ENCODE measurements at regions not wholly inside any gene's neighbourhood (a gene's known extent, or its start where the extent isn't known, plus 50 kb on each side); places are given as distances from the start of the nearest gene placed in this dataset.
"Not testable (repeated sequence)": the region's sequence is repeated elsewhere in the genome, so short reads cannot be mapped to it uniquely, and the experiment has no call there.

DNA sequence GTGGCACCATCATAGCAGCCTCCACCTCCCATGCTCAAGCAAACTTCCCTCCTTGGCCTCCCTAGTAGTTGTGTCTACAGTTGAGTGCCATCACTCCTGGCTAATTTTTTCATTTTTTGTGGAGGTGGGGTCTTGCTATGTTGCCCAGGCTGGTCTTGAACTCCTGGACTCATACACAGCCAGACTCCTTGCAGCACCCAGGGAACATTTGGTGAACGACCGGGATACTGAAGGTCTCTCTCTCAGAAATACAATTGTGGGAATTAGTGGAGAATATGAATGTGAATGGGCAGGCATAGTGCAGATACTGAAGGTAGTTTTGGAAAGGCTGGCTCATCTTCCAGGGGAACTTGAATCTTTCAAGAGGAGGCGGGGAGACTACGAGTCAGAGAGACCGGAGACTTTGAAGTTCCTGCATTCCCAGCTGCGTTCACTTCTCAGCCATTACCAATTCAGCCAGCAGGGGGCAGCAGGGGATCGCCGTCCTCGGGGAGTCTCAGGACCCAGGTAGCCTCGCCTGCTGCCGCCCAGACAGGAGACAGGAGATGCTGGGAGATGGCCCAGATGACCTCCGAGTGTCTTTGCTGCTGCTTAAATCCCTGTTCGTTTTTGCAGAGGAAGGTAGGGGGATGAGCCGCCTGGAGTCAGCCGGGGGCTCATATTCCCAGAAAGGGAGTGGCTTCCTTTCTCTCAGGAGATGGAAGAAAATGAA lies 68.6 kb downstream of the HAPSTR1 start:
- Histone ChIP-seq H3K4me3 (ENCODE audit: low read length, poor library complexity, severe bottlenecking) (no peak overlapping the region), H3K79me2 (ENCODE audit: insufficient read depth, low read length) (no peaks in the 10 kb centered on the region), H3K9ac (ENCODE audit: low read depth, low read length, poor library complexity, severe bottlenecking) (no peak overlapping the region), H3K36me3 (ENCODE audit: insufficient read depth, low read length) (no peaks in the 10 kb centered on the region), H3K4me2 (ENCODE audit: low read depth, low read length, poor library complexity, severe bottlenecking) (no peak overlapping the region), H3K27me3 (ENCODE audit: insufficient read depth, low read length, poor library complexity, severe bottlenecking) (no peaks in the 10 kb centered on the region), H3K9me2 (replicated peaks; ENCODE audit: low read depth, low read length) (no peaks in the 10 kb centered on the region), H4K20me1 (ENCODE audit: insufficient read depth, low read length, poor library complexity, severe bottlenecking) (no peaks in the 10 kb centered on the region), H3F3A (ENCODE audit: low read depth) (no peaks in the 10 kb centered on the region), H3K9me3 (ENCODE audit: insufficient read depth, low read depth, low read length) (no peaks in the 10 kb centered on the region), H2AFZ (ENCODE audit: low read length) (no peak overlapping the region), H3K4me1 (ENCODE audit: insufficient read depth, low read length, poor library complexity, severe bottlenecking) (no peaks in the 10 kb centered on the region)
- TF ChIP-seq, protein P1, sequence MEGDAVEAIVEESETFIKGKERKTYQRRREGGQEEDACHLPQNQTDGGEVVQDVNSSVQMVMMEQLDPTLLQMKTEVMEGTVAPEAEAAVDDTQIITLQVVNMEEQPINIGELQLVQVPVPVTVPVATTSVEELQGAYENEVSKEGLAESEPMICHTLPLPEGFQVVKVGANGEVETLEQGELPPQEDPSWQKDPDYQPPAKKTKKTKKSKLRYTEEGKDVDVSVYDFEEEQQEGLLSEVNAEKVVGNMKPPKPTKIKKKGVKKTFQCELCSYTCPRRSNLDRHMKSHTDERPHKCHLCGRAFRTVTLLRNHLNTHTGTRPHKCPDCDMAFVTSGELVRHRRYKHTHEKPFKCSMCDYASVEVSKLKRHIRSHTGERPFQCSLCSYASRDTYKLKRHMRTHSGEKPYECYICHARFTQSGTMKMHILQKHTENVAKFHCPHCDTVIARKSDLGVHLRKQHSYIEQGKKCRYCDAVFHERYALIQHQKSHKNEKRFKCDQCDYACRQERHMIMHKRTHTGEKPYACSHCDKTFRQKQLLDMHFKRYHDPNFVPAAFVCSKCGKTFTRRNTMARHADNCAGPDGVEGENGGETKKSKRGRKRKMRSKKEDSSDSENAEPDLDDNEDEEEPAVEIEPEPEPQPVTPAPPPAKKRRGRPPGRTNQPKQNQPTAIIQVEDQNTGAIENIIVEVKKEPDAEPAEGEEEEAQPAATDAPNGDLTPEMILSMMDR (conservative IDR thresholded peaks at IDR 0.05; ENCODE audit: low read length): peak; percentile 42
- no peak for TF ChIP-seq EZH2phosphoT487 (IDR thresholded peaks at IDR 0.05; ENCODE audit: borderline replicate concordance)

DNA sequence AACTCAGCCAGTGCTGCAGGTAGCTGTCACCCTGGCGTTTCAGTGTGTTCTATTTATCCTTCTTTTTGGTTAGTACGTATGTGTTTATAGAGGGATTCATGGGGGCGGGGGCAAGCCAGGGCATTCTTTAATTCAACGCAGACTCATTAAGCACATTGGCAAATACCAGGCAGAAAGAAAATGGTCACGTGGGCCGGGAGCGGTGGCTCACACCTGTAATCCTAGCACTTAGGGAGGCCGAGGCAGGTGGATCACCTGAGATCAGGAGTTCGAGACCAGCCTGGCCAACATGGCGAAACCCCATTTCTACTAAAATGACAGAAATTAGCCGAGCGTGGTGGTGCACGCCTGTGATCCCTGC lies 69.1 kb downstream of the HAPSTR1 start:
- H3K9me3 ChIP-seq (ENCODE audit: insufficient read depth, low read depth, low read length): no peaks in the 10 kb centered on the region
- H3K27me3 ChIP-seq (ENCODE audit: insufficient read depth, low read length, poor library complexity, severe bottlenecking): no peaks in the 10 kb centered on the region
- no peak overlapping the region for H3K4me2 ChIP-seq (ENCODE audit: low read depth, low read length, poor library complexity, severe bottlenecking)
- H4K20me1 ChIP-seq (ENCODE audit: insufficient read depth, low read length, poor library complexity, severe bottlenecking): no peaks in the 10 kb centered on the region
- no peaks in the 10 kb centered on the region for H3K36me3 ChIP-seq (ENCODE audit: insufficient read depth, low read length)
- H3K4me1 ChIP-seq (ENCODE audit: insufficient read depth, low read length, poor library complexity, severe bottlenecking): no peaks in the 10 kb centered on the region
- H3K79me2 ChIP-seq (ENCODE audit: insufficient read depth, low read length): no peaks in the 10 kb centered on the region
- H3K9me2 ChIP-seq (replicated peaks; ENCODE audit: low read depth, low read length): no peaks in the 10 kb centered on the region
- H3F3A ChIP-seq (ENCODE audit: low read depth): no peaks in the 10 kb centered on the region
- no peak overlapping the region for H3K9ac ChIP-seq (ENCODE audit: low read depth, low read length, poor library complexity, severe bottlenecking)
- no peak overlapping the region for H3K4me3 ChIP-seq (ENCODE audit: low read length, poor library complexity, severe bottlenecking)
- H2AFZ ChIP-seq (ENCODE audit: low read length): no peak overlapping the region
- TF ChIP-seq, protein P1 (conservative IDR thresholded peaks at IDR 0.05; ENCODE audit: low read length): no peak
- TF ChIP-seq EZH2phosphoT487 (IDR thresholded peaks at IDR 0.05; ENCODE audit: borderline replicate concordance): no peak

DNA sequence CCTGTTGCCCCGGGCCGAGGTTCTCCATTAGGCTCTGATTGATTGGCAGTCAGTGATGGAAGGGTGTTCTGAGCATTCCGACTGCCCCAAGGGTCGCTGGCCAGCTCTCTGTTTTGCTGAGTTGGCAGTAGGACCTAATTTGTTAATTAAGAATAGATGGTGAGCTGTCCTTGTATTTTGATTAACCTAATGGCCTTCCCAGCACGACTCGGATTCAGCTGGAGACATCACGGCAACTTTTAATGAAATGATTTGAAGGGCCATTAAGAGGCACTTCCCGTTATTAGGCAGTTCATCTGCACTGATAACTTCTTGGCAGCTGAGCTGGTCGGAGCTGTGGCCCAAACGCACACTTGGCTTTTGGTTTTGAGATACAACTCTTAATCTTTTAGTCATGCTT lies 74.2 kb downstream of the HAPSTR1 start:
- H3K4me3 ChIP-seq (ENCODE audit: low read length, poor library complexity, severe bottlenecking): no peak overlapping the region
- H3K4me2 ChIP-seq (ENCODE audit: low read depth, low read length, poor library complexity, severe bottlenecking): no peak overlapping the region
- H3K36me3 ChIP-seq (ENCODE audit: insufficient read depth, low read length): no peaks in the 10 kb centered on the region
- TF ChIP-seq EZH2phosphoT487 (IDR thresholded peaks at IDR 0.05; ENCODE audit: borderline replicate concordance): no peak
- TF ChIP-seq, protein P1 (conservative IDR thresholded peaks at IDR 0.05; ENCODE audit: low read length): no peak
- H3K9me2 ChIP-seq (replicated peaks; ENCODE audit: low read depth, low read length): no peaks in the 10 kb centered on the region
- no peaks in the 10 kb centered on the region for H3K9me3 ChIP-seq (ENCODE audit: insufficient read depth, low read depth, low read length)
- H3K4me1 ChIP-seq (ENCODE audit: insufficient read depth, low read length, poor library complexity, severe bottlenecking): no peaks in the 10 kb centered on the region
- no peak overlapping the region for H2AFZ ChIP-seq (ENCODE audit: low read length)
- H3K9ac ChIP-seq (ENCODE audit: low read depth, low read length, poor library complexity, severe bottlenecking): no peak overlapping the region
- no peaks in the 10 kb centered on the region for H3F3A ChIP-seq (ENCODE audit: low read depth)
- H3K79me2 ChIP-seq (ENCODE audit: insufficient read depth, low read length): no peaks in the 10 kb centered on the region
- no peaks in the 10 kb centered on the region for H3K27me3 ChIP-seq (ENCODE audit: insufficient read depth, low read length, poor library complexity, severe bottlenecking)
- H4K20me1 ChIP-seq (ENCODE audit: insufficient read depth, low read length, poor library complexity, severe bottlenecking): no peaks in the 10 kb centered on the region

DNA sequence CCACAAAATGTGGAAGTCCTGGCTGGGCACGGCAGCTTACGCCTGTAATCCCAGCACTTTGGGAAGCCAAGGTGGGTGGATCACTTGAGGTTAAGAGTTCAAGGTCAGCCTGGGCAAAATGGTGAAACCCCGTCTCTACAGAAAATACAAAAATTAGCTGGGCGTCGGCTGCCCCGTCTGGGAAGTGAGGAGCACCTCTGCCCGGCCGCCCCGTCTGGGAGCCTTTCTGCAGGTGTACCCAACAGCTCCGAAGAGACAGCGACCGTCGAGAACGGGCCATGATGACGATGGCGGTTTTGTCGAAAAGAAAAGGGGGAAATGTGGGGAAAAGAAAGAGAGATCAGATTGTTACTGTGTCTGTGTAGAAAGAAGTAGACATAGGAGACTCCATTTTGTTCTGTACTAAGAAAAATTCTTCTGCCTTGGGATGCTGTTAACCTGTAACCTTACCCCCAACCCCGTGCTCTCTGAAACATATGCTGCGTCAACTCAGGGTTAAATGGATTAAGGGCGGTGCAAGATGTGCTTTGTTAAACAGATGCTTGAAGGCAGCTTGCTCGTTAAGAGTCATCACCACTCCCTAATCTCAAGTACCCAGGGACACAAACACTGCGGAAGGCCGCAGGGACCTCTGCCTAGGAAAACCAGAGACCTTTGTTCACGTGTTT lies 75.0 kb downstream of the HAPSTR1 start:
- H3K9ac ChIP-seq (ENCODE audit: low read depth, low read length, poor library complexity, severe bottlenecking); H3F3A ChIP-seq (ENCODE audit: low read depth): not testable (repeated sequence)

More for the DNA sequence above, 75.0 kb downstream of the HAPSTR1 start:
- H3K4me1 ChIP-seq (ENCODE audit: insufficient read depth, low read length, poor library complexity, severe bottlenecking); H3K4me3 ChIP-seq (ENCODE audit: low read length, poor library complexity, severe bottlenecking); H3K4me2 ChIP-seq (ENCODE audit: low read depth, low read length, poor library complexity, severe bottlenecking); H3K36me3 ChIP-seq (ENCODE audit: insufficient read depth, low read length); H4K20me1 ChIP-seq (ENCODE audit: insufficient read depth, low read length, poor library complexity, severe bottlenecking); H3K27me3 ChIP-seq (ENCODE audit: insufficient read depth, low read length, poor library complexity, severe bottlenecking); H3K9me3 ChIP-seq (ENCODE audit: insufficient read depth, low read depth, low read length); H2AFZ ChIP-seq (ENCODE audit: low read length); H3K79me2 ChIP-seq (ENCODE audit: insufficient read depth, low read length); H3K9me2 ChIP-seq (replicated peaks; ENCODE audit: low read depth, low read length): not testable (repeated sequence)
